ENCODE measurements at regions not wholly inside any gene's neighbourhood (a gene's known extent, or its start where the extent isn't known, plus 50 kb on each side); places are given as distances from the start of the nearest gene placed in this dataset.
"Not testable (repeated sequence)": the region's sequence is repeated elsewhere in the genome, so short reads cannot be mapped to it uniquely, and the experiment has no call there.

DNA sequence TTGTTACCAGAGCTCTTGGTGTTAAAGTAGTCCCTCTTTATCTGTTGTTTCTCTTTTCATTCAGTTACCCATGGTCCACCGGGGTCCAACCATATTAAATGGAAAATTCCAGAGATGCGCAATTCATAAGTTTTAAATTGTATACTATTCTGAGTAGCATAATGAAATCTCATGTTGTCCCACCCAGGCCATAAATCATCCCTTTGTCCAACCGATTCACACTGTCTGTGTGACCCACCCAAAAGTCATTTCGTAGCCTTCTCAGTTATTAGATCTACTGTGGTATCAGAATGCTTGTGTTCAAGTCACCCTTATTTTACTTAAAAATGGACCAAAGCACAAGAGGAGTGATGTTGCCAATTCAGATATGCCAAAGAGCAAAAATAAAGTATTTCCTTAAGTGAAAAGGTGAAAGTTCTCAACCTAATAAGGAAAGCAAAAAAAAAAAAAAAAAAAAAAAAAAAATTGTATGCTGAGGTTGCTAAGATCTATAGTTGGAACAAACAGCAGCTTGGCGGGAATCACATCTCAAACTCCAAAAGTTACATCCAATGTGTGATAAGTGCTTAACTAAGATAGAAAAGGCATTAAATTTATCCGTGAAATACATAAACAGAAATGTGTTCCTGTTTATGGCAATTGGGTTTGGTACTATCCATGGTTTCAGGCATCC lies 106.8 kb upstream of the GPBP1 start:
- DNase-seq (ENCODE audit: low read depth in 4 of 4, low spot score in 3 of 4): no peak

DNA sequence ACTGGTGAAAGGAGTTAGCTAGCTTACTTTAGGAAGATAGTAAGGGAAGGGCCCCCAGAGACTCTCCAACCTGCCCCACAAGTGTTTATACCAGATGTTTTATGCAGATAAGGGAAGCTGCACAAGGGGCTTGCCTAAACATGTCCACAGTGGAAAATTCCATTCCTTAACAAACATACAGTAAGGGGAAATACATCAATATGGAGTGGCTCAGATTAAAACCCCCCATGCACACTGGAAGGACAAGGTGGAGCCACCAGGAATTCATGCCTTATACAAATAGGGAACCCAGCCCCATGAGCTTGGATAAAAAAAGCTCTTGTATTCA lies 106.3 kb upstream of the GPBP1 start:
- no peak for DNase-seq (ENCODE audit: low read depth in 4 of 4, low spot score in 3 of 4)

GRCh38 chr5:57069115-57069835 lies 104.6 kb upstream of the GPBP1 start:
- no peak for DNase-seq (ENCODE audit: low read depth in 4 of 4, low spot score in 3 of 4)

DNA sequence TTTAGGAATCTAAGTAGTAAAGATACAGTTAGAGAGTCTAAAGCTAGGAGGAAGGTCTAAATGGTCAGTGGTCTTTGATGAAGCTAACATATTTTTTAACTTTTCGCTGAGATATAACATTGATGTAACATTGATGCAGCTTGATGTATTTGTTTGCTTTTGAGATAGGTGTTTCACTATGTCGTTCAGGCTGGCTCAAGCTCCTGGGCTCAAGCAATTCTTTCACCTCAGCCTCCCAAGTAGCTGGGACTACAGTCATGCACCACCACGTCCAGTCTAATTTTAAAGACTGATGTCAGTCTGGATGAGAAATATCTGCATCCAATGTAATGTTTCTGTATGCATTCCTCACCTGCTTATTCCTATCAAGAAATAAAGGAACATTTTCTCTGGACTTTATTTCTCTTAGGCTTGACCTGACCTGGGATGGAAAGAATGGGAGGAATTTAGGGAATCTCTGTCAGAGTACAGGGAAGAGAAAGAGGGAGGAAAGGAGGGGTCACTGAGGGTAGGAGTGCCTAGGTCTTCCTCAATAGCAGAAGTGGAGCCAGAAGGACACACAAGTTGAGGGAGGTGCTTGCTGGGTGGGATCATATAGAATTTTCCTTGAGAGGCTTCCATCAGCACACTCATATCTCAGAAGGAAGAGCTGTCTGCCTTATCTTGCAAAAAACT lies 101.5 kb upstream of the GPBP1 start:
- DNase-seq (ENCODE audit: low read depth in 4 of 4, low spot score in 3 of 4): no peak

GRCh38 chr5:57082441-57083067 lies 91.3 kb upstream of the GPBP1 start:
- DNase-seq (ENCODE audit: low read depth in 4 of 4, low spot score in 3 of 4): no peak

- DNase-seq (ENCODE audit: low read depth in 4 of 4, low spot score in 3 of 4): no peak
Measured at GRCh38 chr5:57085306-57086081, 88.4 kb upstream of the GPBP1 start.

DNA sequence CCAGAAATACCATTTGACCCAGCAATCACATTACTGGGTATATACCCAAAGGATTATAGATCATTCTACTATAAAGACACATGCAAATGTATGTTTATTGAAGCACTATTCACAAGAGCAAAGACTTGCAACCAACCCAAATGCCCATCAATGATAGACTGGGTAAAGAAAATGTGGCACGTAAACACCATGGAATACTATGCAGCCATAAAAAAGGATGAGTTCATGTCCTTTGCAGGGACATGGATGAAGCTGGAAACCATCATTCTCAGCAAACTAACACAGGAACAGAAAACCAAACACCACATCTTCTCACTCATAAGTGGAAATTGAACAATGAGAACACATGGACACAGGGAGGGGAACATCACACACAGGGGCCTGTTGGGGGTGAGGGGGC lies 85.9 kb upstream of the GPBP1 start:
- not testable (repeated sequence) for DNase-seq (ENCODE audit: low read depth in 4 of 4, low spot score in 3 of 4)

- DNase-seq (ENCODE audit: low read depth in 4 of 4, low spot score in 3 of 4): no peak
Measured at GRCh38 chr5:57094753-57095683, 78.8 kb upstream of the GPBP1 start.

DNA sequence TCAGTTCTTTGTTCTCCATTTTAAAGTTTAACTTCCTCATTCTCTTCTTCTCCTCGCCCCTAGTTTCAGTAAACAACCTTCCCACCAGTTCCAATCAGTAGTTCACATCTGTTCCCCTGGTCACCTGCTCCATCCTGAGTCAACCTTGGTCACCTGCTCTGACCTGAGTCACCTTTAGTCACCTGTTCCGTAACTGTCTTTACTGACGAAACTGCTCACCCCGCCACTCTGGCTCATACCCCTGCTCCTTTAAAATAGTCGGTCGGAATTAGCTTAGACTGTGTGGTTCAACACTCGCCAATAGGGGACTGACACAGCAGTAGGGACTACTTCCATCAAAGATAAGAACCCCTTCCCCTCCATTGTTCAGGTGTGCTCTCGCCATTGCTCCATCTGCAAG lies 76.3 kb upstream of the GPBP1 start:
- DNase-seq (ENCODE audit: low read depth in 4 of 4, low spot score in 3 of 4): no peak

- no peak for DNase-seq (ENCODE audit: low read depth in 4 of 4, low spot score in 3 of 4)
Measured at GRCh38 chr5:57102189-57102904, 71.5 kb upstream of the GPBP1 start.

GRCh38 chr5:57102905-57103255 lies 71.0 kb upstream of the GPBP1 start:
- DNase-seq (ENCODE audit: low read depth in 4 of 4, low spot score in 3 of 4): no peak

DNA sequence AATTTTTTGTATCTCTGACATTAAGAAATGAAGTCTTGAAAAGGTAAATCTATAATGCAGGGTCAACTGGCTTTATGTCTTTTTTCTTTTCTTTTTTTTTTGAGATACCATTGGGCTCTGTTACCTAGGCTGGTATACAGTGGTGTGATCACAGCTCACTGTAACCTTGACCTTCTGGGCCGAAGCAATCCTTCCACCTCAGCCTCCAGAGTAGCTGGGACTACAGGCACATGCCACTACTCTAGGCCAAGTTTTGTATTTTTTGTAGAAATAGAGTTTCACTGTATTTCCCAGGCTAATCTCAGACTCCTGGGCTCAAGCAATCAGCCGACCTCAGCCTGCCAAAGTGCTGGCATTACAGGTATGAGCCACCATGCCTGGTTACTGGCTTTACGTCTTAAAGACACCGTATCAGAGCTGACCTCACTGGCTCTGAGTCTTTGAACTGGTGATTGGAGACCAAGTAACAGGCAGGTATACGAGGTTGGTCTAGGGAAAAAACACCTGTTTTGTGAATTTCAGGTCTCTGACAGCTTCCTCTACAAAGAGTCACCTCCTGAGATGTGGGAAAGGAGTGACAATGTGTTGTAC lies 70.4 kb upstream of the GPBP1 start:
- no peak for DNase-seq (ENCODE audit: low read depth in 4 of 4, low spot score in 3 of 4)

DNA sequence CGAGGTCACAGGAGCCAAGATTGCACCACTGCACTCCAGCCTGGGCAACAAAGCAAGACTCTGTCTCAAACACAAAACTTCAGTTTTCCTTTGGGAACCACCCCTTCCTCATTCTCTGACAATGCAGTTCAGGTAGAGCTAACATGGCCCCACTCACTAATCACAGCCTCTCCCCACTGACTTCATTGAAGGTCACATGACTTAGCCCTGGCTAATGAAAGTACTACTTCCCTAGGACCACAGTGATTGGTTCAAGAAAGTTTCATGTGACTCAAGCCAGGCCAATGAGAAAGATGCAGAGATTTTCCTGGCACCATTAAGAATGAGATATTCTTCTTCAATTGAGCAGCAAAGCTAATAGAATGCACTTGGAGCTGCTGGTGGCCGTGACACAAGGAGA lies 67.2 kb upstream of the GPBP1 start:
- DNase-seq (ENCODE audit: low read depth in 4 of 4, low spot score in 3 of 4): no peak

DNA sequence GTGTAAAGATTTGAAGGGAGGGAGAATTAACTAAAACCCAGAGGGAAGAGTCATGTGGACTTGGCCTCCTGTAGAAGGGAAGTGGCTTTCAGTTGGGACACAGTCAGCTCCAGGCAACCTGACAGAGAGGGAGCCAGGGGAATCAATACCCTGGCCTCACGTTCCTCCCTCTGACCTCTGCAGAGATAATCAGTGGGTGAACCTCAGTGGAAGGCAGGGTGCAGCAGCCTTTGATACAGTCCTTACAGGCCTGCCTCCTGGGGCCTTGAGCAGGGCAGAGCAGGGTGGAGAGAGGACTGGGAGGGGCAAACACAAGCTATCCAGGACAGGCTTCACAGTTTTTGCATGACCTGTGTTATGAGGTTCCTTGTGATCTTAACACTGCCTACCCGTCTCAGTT lies 61.9 kb upstream of the GPBP1 start:
- DNase-seq (ENCODE audit: low read depth in 4 of 4, low spot score in 3 of 4): no peak

DNA sequence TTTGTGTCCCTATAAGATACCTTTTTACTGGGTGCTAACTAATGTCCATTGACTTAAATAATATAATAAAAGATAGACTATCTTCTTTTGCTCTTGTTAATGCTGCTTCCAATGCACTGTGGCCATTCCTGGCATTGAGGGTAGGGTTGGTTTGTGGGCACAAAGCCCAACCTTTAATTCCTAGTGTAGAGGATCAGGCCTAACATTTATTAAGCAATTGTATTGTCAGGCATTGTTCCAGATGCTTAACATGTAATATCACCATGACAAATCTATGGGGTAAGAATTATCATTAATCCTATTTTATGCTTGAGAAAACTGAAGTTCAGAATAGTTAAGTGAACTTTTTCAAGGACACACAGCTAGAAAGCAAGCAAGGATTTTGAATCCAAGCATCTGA lies 60.4 kb upstream of the GPBP1 start:
- DNase-seq (ENCODE audit: low read depth in 4 of 4, low spot score in 3 of 4): no peak

DNA sequence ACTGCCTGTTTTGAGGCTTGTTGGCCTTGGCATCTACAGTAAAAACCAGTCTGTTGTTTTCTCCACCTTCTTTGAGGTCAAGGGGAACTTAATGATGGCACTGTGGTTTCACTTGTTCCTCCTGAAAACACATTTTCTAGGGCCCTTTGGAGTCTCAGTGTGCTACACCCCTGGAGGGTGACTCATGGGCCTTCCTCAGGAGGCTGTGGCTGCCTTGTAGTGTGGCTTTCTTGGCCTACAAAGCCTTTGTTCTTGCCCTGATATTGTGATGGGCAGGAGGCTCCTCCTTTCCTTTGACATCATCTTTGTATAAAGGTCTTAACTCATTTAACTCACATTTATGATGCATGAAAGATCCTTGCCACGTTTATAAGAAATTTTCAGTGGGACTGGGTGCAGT lies 56.3 kb upstream of the GPBP1 start:
- DNase-seq (ENCODE audit: low read depth in 4 of 4, low spot score in 3 of 4): no peak

DNA sequence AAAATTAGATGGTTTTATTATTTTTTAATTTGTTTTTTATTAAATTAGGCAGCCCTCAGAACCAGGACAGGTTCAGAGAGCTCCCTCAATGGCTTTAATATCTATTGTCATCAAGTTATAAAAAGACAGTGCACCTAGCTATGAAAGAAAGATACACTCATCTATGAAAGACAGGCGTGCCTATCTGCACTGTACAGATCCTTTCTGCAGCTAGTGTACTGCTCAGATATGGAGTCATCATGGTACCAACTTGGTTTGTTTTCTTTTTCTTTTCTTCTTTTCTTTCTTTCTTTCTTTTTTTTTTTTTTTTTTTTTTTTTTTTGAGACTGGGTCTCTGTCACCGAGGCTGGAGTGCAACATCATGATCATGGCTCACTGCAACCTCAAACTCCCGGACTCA lies 54.8 kb upstream of the GPBP1 start:
- DNase-seq (ENCODE audit: low read depth in 4 of 4, low spot score in 3 of 4): no peak

DNA sequence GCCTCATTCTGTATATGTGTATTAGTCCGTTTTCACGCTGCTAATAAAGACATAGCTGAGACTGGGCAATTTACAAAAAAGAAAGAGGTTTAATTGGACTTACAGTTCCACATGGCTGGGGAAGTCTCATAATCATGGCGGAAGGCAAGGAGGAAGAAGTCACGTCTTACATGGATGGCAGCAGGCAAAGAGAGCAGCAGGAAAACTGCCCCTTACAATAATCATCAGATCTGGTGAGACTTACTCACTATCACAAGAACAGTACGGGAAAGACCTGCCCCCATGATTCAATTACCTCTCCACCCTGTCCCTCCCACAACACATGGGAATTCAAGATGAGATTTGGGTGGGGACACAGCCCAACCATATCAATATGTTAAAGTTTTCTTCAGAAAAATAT lies 49.8 kb upstream of the GPBP1 start:
- no peak for DNase-seq (ENCODE audit: low read depth in 4 of 4, low spot score in 3 of 4)
